HepG2 (cell line): ENCODE measurements at regions not wholly inside any gene's neighbourhood (a gene's known extent, or its start where the extent isn't known, plus 50 kb on each side); places are given as distances from the start of the nearest gene placed in this dataset.
"Not testable (repeated sequence)": the region's sequence is repeated elsewhere in the genome, so short reads cannot be mapped to it uniquely, and the experiment has no call there.

Source experiments
- ATAC-seq: fragments of 200-7000 bp; cut with Tn5 transposase; 3 replicates; pipeline ENCODE4 v1.9.1; 2020; ENCODE audit warnings: mild to moderate bottlenecking, moderate library complexity
- BruUV-seq: library from RNA; stranded (reverse); fragments of 400-500 nt; replicated peaks from 2 replicates; lab custom pipeline; 2021; lab: Mats Ljungman, UMichigan
- CTCF ChIA-PET: fragments of 300-600 bp; formaldehyde crosslinking; extraction: SDS; loops from one replicate; lab custom pipeline; 2021; ENCODE audit warnings: low total read pairs, inconsistent platforms, low intra/inter-chr PET ratio; lab: Yijun Ruan, JAX
- POLR2A ChIA-PET: fragments of 350-600 bp; sonication (Branson Sonifier 250); formaldehyde crosslinking; loops from one replicate; lab custom pipeline; 2020; ENCODE audit warnings: antibody characterized with exemption, inconsistent platforms; lab: Yijun Ruan, JAX
- DNase-seq: peaks from one replicate; pipeline ENCODE4 v3.0.0-alpha.2; 2015; ENCODE audit warnings: low spot score
- FAIRE-seq: peaks from 3 replicates; lab custom pipeline; 2011; peaks lifted over from hg19 to GRCh38; lab: Jason Lieb, UNC
- H2AFZ ChIP-seq: one replicate; pipeline ENCODE4 v1.6.1; 2011; ENCODE audit warnings: low read length, inconsistent platforms
- H3K27ac ChIP-seq: fragments of 300-600 bp; 3 replicates; pipeline ENCODE4 v1.8.0; 2011; ENCODE audit warnings: mixed run types, mild to moderate bottlenecking, mixed read lengths, low read length, inconsistent platforms; ENCODE audit not compliant: insufficient read depth; ENCODE audit errors: extremely low read length
- H3K27me3 ChIP-seq, 2 experiments: fragments of 200-600 bp in 1 of 2; 2 replicates in 1 of 2; 3 replicates in 1 of 2; pipeline versions ENCODE4 v1.6.0 to v1.8.0; 2011; ENCODE audit warnings: low read length in 2 of 2, mild to moderate bottlenecking in 2 of 2, moderate library complexity in 2 of 2, inconsistent platforms in 1 of 2; ENCODE audit not compliant: insufficient read depth in 2 of 2, control insufficient read depth in 1 of 2
- H3K36me3 ChIP-seq, 2 experiments: fragments of 200-600 bp in 1 of 2; replicated peaks in 1 of 2; 2 replicates in 1 of 2; 3 replicates in 1 of 2; pipeline versions ENCODE4 v1.5.1 to v1.8.0; 2011; ENCODE audit warnings: low read length in 2 of 2, inconsistent platforms in 1 of 2; ENCODE audit not compliant: insufficient read depth in 2 of 2, control insufficient read depth in 1 of 2
- H3K4me1 ChIP-seq: 2 replicates; pipeline ENCODE4 v1.5.1; 2012; ENCODE audit warnings: low read length, inconsistent platforms; ENCODE audit not compliant: insufficient read depth
- H3K4me2 ChIP-seq: 2 replicates; pipeline ENCODE4 v1.6.0; 2011; ENCODE audit warnings: low read depth, low read length, inconsistent platforms
- H3K4me3 ChIP-seq, 3 experiments: fragments of 200-600 bp in 1 of 3; sonication (generic), shearing (Covaris generic) in 1 of 3; replicated peaks in 1 of 3; 2 replicates each; pipeline ENCODE4 v1.5.1; 2011 to 2016; ENCODE audit warnings: low read length in 3 of 3, inconsistent platforms in 2 of 3, low read depth in 2 of 3, mild to moderate bottlenecking in 2 of 3, control low read depth in 1 of 3, mixed read lengths in 1 of 3; ENCODE audit not compliant: insufficient read depth in 1 of 3
- H3K79me2 ChIP-seq: one replicate; pipeline ENCODE4 v1.6.1; 2011; ENCODE audit warnings: low read length, inconsistent platforms; ENCODE audit not compliant: insufficient read depth
- H3K9ac ChIP-seq: 2 replicates; pipeline ENCODE4 v1.6.0; 2011; ENCODE audit warnings: mild to moderate bottlenecking, low read depth, low read length, inconsistent platforms; ENCODE audit not compliant: insufficient read depth
- H3K9me3 ChIP-seq: 2 replicates; pipeline ENCODE4 v1.5.1; 2012; ENCODE audit warnings: mild to moderate bottlenecking, low read length
- H4K20me1 ChIP-seq: 2 replicates; pipeline ENCODE4 v1.6.0; 2011; ENCODE audit warnings: inconsistent platforms, mild to moderate bottlenecking, low read length, moderate library complexity; ENCODE audit not compliant: insufficient read depth
- HNRNPL ChIP-seq: fragments of 200-400 bp; formaldehyde crosslinking; IDR thresholded peaks from 2 replicates; pipeline ENCODE4 v1.6.1; 2017; ENCODE audit warnings: mild to moderate bottlenecking, low read depth, low read length
- KLF13 ChIP-seq: sonication (generic); formaldehyde crosslinking; IDR thresholded peaks from 2 replicates; pipeline ENCODE4 v1.4.0; 2020; ENCODE audit warnings: mild to moderate bottlenecking, missing genetic modification reagents
- NCOA5 ChIP-seq: sonication (generic); formaldehyde crosslinking; IDR thresholded peaks from 2 replicates; pipeline ENCODE4 v1.4.0; 2020; ENCODE audit warnings: missing genetic modification reagents
- PCBP2 ChIP-seq: fragments of 200-400 bp; formaldehyde crosslinking; optimal IDR thresholded peaks from 2 replicates; pipeline ENCODE3; 2018; ENCODE audit warnings: low read length, low read depth; ENCODE audit not compliant: poor library complexity, severe bottlenecking
- POLR2A ChIP-seq, 2 experiments: IDR thresholded peaks; 2 replicates each; pipeline ENCODE4 v1.6.1; 2011; ENCODE audit warnings: low read depth in 2 of 2, low read length in 2 of 2, mild to moderate bottlenecking in 1 of 2, moderate library complexity in 1 of 2; ENCODE audit not compliant: insufficient read depth in 1 of 2
- ZMAT5 ChIP-seq: sonication (generic); formaldehyde crosslinking; IDR thresholded peaks from 2 replicates; pipeline ENCODE4 v1.5.0; 2020; ENCODE audit warnings: mild to moderate bottlenecking, low read depth, missing genetic modification reagents, borderline replicate concordance
- ZNF510 ChIP-seq: sonication (generic); formaldehyde crosslinking; IDR thresholded peaks from 2 replicates; pipeline ENCODE4 v1.4.0; 2020; ENCODE audit warnings: low read depth, mild to moderate bottlenecking, missing genetic modification reagents
- ZNF709 ChIP-seq: sonication (generic); formaldehyde crosslinking; IDR thresholded peaks from 2 replicates; pipeline ENCODE4 v1.5.0; 2020; ENCODE audit warnings: mild to moderate bottlenecking, missing genetic modification reagents
- WGBS: methylation state at CpG from one replicate; pipeline ENCODE4 v1.1.6; 2017; ENCODE audit warnings: low lambda C conversion rate; 5-methylcytosine and 5-hydroxymethylcytosine counted together
- in situ Hi-C: cut with HindIII; loops from 2 replicates; pipeline ENCODE4 v1.10.0; 2017; ENCODE audit warnings: low pct_unique_long_range_greater_than_20kb; ENCODE audit not compliant: extremely low pct_ligation_motif_present
- intact Hi-C: fragments of 100-400 bp; cut with micrococcal nuclease; formaldehyde crosslinking; loops from one replicate; pipeline ENCODE4 v1.10.0; 2022; ENCODE audit not compliant: unreplicated experiment

- no peak for ATAC-seq
- no TSS peak for BruUV-seq
Measured at GRCh38 chr9:22840641-22841040, 394.0 kb downstream of the DMRTA1 start.

GRCh38 chr9:22845243-22845642, 398.6 kb downstream of the DMRTA1 start:
- H3K36me3 ChIP-seq, H2AFZ ChIP-seq, CTCF ChIA-PET, DNase-seq, H3K27ac ChIP-seq, H3K4me3 ChIP-seq, FAIRE-seq, in situ Hi-C loops, H3K27me3 ChIP-seq, ATAC-seq, H3K79me2 ChIP-seq, H3K9ac ChIP-seq, H4K20me1 ChIP-seq, H3K4me1 ChIP-seq, H3K4me2 ChIP-seq, BruUV-seq, intact Hi-C loops, POLR2A ChIA-PET: not testable (repeated sequence)
- peaks cover 77% of the 10 kb centered on the region for H3K9me3 ChIP-seq
- no CpG with 5 or more reads among the region's 1 CpG for WGBS

More at GRCh38 chr9:22840641-22841040, 394.0 kb downstream of the DMRTA1 start:
- POLR2A ChIA-PET = no interaction called here
- TF ChIP-seq PCBP2 (no peak), KLF13 (CRISPR knock-in tag) (no peak), ZMAT5 (CRISPR knock-in tag) (no peak), ZNF510 (CRISPR knock-in tag) (no peak), NCOA5 (CRISPR knock-in tag) (no peak), ZNF709 (no peak), POLR2A (IDR thresholded peaks at IDR 0.05; ENCODE audit: insufficient read depth in 1 of 2, low read depth in 2 of 2, low read length in 2 of 2) (no peak), HNRNPL (no peak)
- no peaks in the 10 kb centered on the region for H3K4me1 ChIP-seq
- H3K36me3 ChIP-seq = no peaks in the 10 kb centered on the region
- H3K4me3 ChIP-seq = no peak overlapping the region
- H3K4me2 ChIP-seq = no peak overlapping the region
- no peaks in the 10 kb centered on the region for H4K20me1 ChIP-seq
- DNase-seq (no peak), FAIRE-seq (no peak)
- in situ Hi-C loops = no loop called here
- CTCF ChIA-PET = no interaction called here
- no peak overlapping the region for H3K9ac ChIP-seq
- no peaks in the 10 kb centered on the region for H3K79me2 ChIP-seq
- H3K27ac ChIP-seq = no peak overlapping the region
- H3K27me3 ChIP-seq = no peaks in the 10 kb centered on the region
- peaks cover 70% of the 10 kb centered on the region for H3K9me3 ChIP-seq
- intact Hi-C loops = no loop called here
- H2AFZ ChIP-seq = no peak overlapping the region
